Ovary (tissue), 3 donors: ENCODE measurements at regions not wholly inside any gene's neighbourhood (a gene's known extent, or its start where the extent isn't known, plus 50 kb on each side); places are given as distances from the start of the nearest gene placed in this dataset.

Experiments
- EP300 ChIP-seq: sonication (generic); formaldehyde crosslinking; IDR thresholded peaks from one replicate; pipeline ENCODE4 v1.6.1; 2017; ENCODE audit warnings: antibody characterized with exemption
- TF ChIP-seq, protein P1 (sequence below), 3 donors: fragments of 450-650 bp in 2 of 3; fragments of 200-600 bp in 1 of 3; IDR thresholded peaks; one replicate each; pipeline versions ENCODE4 v1.5.1 to v1.8.0; 2016 to 2022; ENCODE audit warnings: antibody characterized with exemption in 3 of 3, mild to moderate bottlenecking in 1 of 3
- donor health status: DM: no; HTN: no; CAD: no.

GRCh38 chr18:6604573-6604941, 125.0 kb upstream of the ARHGAP28 start:
- TF ChIP-seq, protein P1, sequence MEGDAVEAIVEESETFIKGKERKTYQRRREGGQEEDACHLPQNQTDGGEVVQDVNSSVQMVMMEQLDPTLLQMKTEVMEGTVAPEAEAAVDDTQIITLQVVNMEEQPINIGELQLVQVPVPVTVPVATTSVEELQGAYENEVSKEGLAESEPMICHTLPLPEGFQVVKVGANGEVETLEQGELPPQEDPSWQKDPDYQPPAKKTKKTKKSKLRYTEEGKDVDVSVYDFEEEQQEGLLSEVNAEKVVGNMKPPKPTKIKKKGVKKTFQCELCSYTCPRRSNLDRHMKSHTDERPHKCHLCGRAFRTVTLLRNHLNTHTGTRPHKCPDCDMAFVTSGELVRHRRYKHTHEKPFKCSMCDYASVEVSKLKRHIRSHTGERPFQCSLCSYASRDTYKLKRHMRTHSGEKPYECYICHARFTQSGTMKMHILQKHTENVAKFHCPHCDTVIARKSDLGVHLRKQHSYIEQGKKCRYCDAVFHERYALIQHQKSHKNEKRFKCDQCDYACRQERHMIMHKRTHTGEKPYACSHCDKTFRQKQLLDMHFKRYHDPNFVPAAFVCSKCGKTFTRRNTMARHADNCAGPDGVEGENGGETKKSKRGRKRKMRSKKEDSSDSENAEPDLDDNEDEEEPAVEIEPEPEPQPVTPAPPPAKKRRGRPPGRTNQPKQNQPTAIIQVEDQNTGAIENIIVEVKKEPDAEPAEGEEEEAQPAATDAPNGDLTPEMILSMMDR (IDR thresholded peaks at IDR 0.05): no peak
- no peak for TF ChIP-seq EP300
